ENCODE measurements at regions not wholly inside any gene's neighbourhood (a gene's known extent, or its start where the extent isn't known, plus 50 kb on each side); places are given as distances from the start of the nearest gene placed in this dataset.

DNA sequence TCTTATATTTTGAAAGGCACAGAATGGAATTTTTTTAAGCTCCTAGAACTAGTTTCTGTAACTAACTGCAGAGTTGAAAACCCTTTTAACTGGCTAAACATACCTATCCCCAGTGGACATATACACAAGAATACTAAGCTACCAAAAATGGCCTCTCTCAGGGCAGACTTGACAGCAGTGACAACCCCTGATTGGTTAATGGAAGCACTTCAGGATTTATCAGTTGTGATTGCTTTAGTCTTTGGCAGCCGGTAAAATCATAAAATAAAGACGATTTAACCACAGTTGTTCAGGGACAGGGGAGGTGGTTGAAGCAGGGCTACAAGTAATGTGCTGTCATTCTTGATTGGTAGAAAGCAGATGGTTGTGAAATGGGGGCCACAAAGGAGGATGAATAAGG lies 452.0 kb upstream of the SOX9 start:
- CTCF ChIA-PET, result no interaction called here
- no peaks in the 10 kb centered on the region for H3K27me3 ChIP-seq (replicated peaks; ENCODE audit: insufficient read depth, low read depth, low read length, poor library complexity)
- H3K36me3 ChIP-seq (ENCODE audit: insufficient read depth, low read length, poor library complexity, severe bottlenecking), result no peaks in the 10 kb centered on the region
- DNase-seq (ENCODE audit: low spot score), result no peak
- TF ChIP-seq, protein P1, sequence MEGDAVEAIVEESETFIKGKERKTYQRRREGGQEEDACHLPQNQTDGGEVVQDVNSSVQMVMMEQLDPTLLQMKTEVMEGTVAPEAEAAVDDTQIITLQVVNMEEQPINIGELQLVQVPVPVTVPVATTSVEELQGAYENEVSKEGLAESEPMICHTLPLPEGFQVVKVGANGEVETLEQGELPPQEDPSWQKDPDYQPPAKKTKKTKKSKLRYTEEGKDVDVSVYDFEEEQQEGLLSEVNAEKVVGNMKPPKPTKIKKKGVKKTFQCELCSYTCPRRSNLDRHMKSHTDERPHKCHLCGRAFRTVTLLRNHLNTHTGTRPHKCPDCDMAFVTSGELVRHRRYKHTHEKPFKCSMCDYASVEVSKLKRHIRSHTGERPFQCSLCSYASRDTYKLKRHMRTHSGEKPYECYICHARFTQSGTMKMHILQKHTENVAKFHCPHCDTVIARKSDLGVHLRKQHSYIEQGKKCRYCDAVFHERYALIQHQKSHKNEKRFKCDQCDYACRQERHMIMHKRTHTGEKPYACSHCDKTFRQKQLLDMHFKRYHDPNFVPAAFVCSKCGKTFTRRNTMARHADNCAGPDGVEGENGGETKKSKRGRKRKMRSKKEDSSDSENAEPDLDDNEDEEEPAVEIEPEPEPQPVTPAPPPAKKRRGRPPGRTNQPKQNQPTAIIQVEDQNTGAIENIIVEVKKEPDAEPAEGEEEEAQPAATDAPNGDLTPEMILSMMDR (conservative IDR thresholded peaks at IDR 0.05; ENCODE audit: low read depth, low read length), result no peak
- no peak for TF ChIP-seq EZH2 (IDR thresholded peaks at IDR 0.05; ENCODE audit: borderline replicate concordance, low read depth, low read length, poor library complexity, severe bottlenecking)
- H3K27ac ChIP-seq (ENCODE audit: low read depth, low read length, poor library complexity, severe bottlenecking), result no peak overlapping the region
- no TSS peak for BruUV-seq (replicated peaks)
- POLR2A ChIA-PET (ENCODE audit: low non-redundant PET), result no interaction called here
- intact Hi-C loops (cut with micrococcal nuclease; ENCODE audit: unreplicated experiment), result no loop called here
- no peaks in the 10 kb centered on the region for H3K4me1 ChIP-seq (ENCODE audit: insufficient read depth, low read length, poor library complexity, severe bottlenecking)
- no peaks in the 10 kb centered on the region for H3K9me3 ChIP-seq (ENCODE audit: low read depth, low read length, poor library complexity, severe bottlenecking)
- no peak overlapping the region for H3K4me3 ChIP-seq (ENCODE audit: low read depth, low read length, poor library complexity, severe bottlenecking)

DNA sequence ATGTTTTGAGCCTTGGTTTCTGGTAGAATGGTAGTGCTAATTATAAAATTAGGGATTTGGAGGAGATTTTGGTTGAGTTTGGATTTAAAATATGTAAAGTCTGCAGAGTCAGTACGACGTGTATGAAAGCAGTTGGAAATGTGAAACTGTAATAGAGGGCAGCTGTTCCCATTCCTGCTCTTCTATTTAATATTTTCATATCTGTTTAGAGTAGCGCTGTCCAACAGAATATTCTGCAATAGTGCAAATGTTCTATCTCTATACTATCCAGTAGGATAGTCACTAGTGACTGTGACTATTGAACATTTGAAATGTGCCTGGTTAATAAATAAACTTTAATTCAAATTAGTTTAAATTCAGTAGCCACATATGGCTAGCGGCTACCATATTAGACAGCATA lies 443.4 kb upstream of the SOX9 start:
- intact Hi-C loops (cut with micrococcal nuclease; ENCODE audit: unreplicated experiment), result no loop called here
- no peak for DNase-seq (ENCODE audit: low spot score)
- Histone ChIP-seq H3K4me1 (ENCODE audit: insufficient read depth, low read length, poor library complexity, severe bottlenecking) (no peaks in the 10 kb centered on the region), H3K4me3 (ENCODE audit: low read depth, low read length, poor library complexity, severe bottlenecking) (no peak overlapping the region), H3K9me3 (ENCODE audit: low read depth, low read length, poor library complexity, severe bottlenecking) (no peaks in the 10 kb centered on the region), H3K36me3 (ENCODE audit: insufficient read depth, low read length, poor library complexity, severe bottlenecking) (no peaks in the 10 kb centered on the region), H3K27ac (ENCODE audit: low read depth, low read length, poor library complexity, severe bottlenecking) (no peak overlapping the region), H3K27me3 (replicated peaks; ENCODE audit: insufficient read depth, low read depth, low read length, poor library complexity) (no peaks in the 10 kb centered on the region)
- POLR2A ChIA-PET (ENCODE audit: low non-redundant PET), result no interaction called here
- BruUV-seq (replicated peaks), result no TSS peak
- TF ChIP-seq EZH2 (IDR thresholded peaks at IDR 0.05; ENCODE audit: borderline replicate concordance, low read depth, low read length, poor library complexity, severe bottlenecking), result no peak
- TF ChIP-seq, protein P1 (conservative IDR thresholded peaks at IDR 0.05; ENCODE audit: low read depth, low read length), result no peak
- CTCF ChIA-PET, result no interaction called here

DNA sequence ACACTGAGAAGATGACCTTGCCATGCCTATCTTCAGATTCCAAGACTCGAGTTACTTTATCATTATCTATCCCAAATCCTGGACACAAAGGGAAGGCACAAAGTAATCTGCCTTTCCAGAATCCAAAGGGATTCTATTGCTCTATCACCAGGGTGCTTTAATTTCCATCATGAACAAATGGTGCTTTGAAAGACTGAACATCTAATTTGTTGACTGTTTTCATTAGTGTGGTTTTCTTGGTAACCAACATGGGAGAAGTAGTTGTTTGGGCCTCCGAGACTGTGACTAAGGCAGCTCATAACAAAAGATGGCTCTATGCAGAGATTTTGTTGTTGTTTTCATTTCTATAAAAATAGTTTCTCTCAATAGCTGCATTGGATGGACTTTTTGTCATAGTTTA lies 441.0 kb upstream of the SOX9 start:
- Histone ChIP-seq H3K4me3 (ENCODE audit: low read depth, low read length, poor library complexity, severe bottlenecking) (no peak overlapping the region), H3K27me3 (replicated peaks; ENCODE audit: insufficient read depth, low read depth, low read length, poor library complexity) (no peaks in the 10 kb centered on the region), H3K4me1 (ENCODE audit: insufficient read depth, low read length, poor library complexity, severe bottlenecking) (no peaks in the 10 kb centered on the region), H3K27ac (ENCODE audit: low read depth, low read length, poor library complexity, severe bottlenecking) (no peak overlapping the region), H3K9me3 (ENCODE audit: low read depth, low read length, poor library complexity, severe bottlenecking) (no peaks in the 10 kb centered on the region), H3K36me3 (ENCODE audit: insufficient read depth, low read length, poor library complexity, severe bottlenecking) (no peaks in the 10 kb centered on the region)
- no peak for DNase-seq (ENCODE audit: low spot score)
- no peak for TF ChIP-seq EZH2 (IDR thresholded peaks at IDR 0.05; ENCODE audit: borderline replicate concordance, low read depth, low read length, poor library complexity, severe bottlenecking)
- TF ChIP-seq, protein P1 (conservative IDR thresholded peaks at IDR 0.05; ENCODE audit: low read depth, low read length), result no peak
- intact Hi-C loops (cut with micrococcal nuclease; ENCODE audit: unreplicated experiment), result no loop called here
- ChIA-PET POLR2A (ENCODE audit: low non-redundant PET) (no interaction called here), CTCF (no interaction called here)
- no TSS peak for BruUV-seq (replicated peaks)
